Effector CD8-positive, alpha-beta T cell (primary cell): ENCODE measurements at regions not wholly inside any gene's neighbourhood (a gene's known extent, or its start where the extent isn't known, plus 50 kb on each side); places are given as distances from the start of the nearest gene placed in this dataset.

ENCODE experiments used
- DNase-seq: peaks from one replicate; lab custom pipeline; 2025; lab: John Stamatoyannopoulos, UW

DNA sequence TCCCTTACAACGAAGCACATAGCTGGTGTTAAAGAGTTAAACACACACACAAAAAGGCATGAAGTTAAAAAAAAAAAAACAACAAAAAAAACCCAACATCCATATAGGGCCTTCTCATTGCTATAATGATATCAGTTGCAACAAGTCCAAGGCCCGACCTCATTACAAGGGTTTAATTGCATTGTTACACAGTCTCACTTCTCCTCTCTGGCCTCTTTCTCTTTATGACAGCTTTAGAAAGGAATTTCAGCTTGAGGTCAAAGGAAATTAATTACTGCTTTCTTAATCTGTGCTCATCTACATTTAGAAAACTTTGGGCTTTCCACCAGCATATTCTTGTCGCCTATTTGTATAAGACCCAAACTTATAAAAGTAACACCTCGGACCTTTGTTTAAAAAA is 342.1 kb downstream of the NR2F2 start:
- no peak for DNase-seq

DNA sequence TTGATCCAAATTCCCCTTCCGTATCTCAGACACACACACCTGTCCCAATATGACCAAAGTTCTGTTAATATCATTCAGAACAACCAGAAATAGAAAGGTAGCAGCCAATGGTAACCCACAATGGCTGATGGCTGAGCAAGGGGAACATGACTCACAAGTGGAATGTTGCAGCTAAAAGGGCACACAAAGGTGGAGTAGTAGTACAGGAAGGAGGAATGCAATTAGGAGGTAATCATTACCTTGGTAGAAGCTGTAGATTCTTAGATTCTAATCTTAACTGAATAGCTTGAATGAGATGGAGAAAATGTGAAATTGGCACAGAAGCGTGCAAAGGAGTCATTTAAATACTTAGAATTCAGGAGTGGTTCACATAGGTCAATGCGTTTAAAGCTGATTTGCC is 347.9 kb downstream of the NR2F2 start:
- no peak for DNase-seq

DNA sequence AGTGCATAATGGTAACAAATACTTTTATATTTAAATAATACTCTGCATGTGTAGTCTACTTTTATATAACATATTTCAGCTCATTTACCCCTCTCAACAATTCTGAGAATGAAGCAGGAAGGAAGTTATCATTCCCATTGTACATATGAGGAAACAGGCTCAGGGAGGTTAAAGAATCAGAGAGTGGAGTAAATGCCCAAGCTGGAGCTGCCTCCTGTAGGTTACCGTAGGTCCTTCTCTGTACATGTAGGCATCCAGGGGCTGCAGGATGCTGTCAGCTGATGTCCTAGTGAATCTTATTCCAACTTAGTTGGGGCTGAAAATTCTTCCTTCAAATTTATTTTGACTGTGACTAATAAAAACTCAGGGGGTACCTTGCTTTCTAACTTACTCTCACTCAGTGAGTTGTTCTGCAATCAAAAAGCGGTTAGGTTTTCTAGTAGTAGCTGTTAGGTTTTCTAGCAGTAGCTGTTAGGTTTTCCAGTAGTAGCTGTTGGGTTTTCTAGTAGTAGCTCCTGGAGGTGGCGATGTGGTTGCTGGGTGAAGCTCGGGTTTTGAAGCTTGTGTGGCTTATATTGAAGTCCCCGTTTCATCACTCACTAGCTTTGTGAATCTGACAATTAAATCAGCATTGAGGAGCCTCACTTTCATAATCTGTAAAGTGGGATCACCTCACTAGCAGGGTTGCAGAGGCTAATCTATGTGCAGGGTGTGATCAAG is 357.0 kb downstream of the NR2F2 start:
- DNase-seq, result no peak

DNA sequence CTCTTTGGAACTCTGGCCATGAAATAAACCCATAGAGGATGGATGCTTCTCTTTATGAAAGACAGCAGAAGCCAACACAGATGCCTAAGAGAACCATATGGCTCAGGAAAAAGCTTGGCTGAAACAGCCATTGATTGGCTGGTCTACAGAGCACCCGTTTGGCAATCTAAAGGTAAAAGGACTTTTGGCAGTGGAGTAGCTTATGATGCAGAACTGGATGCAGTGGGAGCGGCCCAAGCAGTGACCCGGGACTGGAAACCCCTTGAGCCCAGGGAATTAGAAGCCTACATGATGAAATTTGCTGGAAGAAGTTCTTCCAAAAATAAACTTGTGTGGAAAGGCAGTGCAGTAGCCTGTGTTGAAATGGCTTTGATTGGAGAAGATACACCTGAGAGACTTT is 360.2 kb downstream of the NR2F2 start:
- DNase-seq, result no peak

DNA sequence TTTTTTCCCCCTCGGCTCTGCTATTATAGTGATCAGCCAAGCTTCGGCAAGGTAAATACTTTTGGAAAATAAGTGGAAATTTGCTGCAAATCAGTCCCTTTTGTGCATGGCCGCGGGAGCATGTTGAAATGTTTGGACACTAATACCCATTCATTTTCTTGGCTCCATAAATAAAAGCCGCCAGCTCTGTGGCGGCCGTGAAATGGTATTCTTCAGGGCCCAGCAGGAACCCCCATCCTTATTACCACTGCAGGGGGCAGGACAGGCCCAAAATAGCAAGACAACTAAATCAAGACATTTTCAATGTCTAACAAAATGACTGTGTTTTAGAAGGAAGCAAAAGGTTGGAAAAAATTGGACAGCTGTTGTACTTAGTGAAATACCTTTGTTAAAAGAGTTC is 362.3 kb downstream of the NR2F2 start:
- no peak for DNase-seq

DNA sequence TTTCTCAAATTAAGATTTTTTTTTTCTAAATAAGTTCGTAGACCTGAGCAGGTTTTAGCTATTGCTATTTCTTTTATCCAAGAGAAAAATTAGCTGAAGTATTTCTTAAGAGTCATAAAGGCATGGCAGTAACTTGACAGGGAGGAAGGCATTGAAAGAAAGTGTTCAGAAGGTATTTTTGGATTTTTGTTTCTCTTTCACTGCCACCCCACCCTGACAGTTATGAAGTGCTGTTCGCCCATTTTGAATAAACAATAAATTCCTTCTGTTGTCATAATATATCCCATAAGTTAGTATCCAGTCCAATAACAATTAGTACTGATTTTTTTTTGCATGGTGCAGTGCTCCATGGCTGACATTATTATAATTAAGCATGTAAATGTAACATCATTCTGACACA is 363.0 kb downstream of the NR2F2 start:
- no peak for DNase-seq

DNA sequence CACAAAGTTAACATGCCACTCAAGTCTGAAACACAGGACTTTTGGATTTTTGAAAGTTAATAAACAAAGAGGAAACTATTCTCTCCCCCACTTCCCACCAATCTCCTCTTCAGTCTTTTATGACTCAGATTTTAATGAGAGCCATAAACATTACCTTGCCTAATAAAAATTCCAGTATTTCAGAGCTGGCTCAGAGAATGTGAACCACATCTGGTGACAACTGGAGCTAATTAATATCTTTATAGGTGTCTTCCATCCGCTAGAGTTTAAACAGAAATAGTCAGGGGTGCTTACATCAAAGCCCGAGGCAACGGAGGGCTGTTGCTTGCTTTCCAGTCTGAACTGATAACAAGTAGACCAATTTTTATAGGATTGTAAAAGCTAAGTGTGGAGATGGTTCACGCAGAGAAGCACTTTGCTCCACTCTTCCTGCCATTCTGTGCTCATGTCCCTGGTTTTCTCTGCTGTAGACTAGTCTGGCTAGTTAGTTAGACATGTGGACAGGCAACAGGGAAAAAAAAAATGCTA is 363.6 kb downstream of the NR2F2 start:
- no peak for DNase-seq

DNA sequence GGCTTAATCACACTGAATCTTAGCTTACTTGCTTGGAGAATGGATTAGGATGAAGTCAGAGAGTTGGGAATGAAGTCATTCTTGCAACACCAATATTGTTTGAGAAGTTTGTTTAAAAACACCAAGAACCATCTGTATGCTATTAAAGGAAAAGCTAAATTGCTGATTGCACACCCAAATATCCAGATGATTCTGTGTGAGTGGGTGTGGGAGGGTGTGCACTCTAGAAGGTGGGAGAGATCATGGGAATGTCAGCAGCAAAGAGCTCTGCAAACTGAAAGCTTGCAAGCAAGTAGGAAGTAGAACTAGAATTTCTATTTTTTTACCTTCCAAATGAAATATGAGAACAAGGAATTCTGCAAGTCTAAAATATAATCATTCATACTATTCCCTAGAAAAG is 364.9 kb downstream of the NR2F2 start:
- DNase-seq, result no peak

DNA sequence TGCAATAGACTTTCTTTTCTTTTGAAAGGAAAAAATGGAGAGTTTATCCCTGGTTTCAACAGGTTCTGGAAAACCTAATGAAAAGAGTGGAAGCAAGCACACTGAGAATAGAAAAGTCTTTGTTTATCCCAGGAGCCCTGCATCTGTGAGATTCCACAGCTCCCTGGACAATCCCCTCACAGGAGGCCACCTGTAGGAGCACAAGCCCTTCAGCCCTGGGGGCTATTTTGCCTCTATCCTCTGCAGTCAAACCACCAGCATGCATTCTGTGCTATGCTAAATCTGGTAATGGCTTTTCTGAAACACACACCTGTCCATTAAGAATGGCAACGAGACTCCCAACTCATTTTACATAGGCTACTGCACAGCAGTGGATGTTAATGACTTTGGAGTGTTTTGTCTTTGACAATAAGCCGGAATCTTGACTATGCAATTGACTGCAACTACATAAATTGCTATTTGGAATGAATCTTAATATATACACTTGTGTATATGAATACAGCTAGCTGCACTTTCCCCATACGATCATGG is 369.4 kb downstream of the NR2F2 start:
- no peak for DNase-seq

DNA sequence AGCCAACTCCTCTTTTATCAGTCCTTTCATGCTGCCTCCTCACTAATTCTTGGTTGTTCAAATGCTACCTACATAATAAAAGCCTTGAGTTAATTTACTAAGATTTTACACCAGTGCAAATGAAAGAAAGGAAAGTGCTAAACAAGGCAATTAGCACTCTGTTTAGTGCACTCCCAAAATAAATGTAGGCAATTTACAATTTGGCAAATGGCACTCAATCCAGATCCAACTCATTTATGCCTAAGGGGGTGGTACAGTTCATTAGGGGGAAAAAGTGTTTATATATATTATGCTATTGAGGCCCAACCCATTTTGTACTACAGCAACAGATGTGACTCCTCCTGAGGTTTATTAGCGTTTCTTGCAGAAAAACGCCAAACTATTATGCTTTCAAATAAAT is 370.1 kb downstream of the NR2F2 start:
- DNase-seq, result no peak

DNA sequence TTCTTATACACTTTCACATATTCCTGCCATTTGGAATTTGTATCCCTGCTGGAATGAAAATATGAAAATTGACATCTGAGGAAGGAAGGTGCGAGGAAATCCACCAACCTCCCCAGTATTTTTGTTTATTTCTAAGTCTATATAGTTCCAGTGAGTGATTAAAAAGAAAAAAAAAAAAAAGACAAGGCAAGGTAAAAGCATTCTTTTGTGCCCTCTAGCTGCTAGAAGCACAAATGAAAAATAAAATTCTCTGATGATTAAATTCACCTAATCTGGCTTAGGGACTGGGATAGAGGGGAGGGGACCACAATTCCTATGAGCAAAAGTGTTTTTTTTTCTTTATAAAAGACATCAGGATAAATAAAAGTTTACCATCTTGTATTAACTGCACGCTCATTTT is 370.9 kb downstream of the NR2F2 start:
- DNase-seq, result no peak

DNA sequence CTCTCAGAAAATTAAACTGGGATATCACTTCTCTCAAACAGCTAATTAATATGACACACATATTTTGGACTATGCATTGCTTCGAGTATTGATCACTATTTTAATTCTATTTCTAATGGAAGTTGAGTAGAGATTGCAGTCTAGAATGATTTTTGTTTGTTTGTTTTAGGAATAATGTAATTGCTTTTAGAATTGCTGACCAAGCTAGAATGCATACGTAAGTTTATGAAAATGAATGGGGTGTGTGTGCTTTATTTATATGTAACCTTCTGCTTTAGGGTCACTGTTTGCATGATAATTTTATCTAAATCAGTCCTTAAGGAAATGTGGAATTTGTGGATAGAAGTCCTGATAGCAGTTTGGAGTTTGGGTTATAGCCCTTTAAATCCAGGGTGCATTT is 371.4 kb downstream of the NR2F2 start:
- DNase-seq, result no peak

DNA sequence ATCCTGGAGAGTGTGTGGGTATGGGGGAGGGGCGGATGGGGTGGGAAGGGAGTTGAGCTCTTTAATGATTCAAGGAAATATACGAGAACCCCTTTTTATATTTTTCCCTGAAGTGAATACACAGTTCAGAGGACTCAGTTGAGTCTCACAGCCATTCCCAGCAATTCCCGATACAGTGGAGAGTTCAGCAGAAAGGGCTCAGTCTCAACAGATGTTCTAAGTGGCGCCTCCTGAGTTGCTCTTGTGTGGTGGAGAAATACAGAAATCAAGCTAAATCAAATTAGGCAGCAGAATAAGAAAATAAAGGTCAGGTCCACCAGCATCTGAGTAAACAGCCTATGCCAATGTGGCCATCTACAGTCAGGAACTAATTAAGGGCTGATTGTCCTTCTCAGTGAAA is 372.1 kb downstream of the NR2F2 start:
- no peak for DNase-seq

DNA sequence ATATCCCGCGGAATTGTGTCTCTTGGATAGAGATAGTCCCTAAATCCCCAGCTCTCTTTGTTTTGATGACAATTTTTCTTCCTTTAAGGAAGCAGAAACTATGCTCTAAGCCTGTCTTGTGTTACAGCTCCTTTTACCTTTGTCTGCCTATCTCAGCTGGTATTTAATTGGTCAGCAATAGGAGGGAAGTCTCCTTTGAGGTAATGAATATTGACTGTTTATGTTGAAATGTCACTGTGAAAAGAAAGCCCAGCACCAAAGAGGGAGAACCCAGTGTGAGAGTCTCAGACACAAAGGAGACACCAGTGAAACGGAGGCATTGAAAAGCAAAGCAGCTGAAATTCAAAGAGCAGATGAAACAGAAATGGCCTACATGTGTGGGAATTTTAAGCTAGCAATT is 372.6 kb downstream of the NR2F2 start:
- DNase-seq, result no peak

DNA sequence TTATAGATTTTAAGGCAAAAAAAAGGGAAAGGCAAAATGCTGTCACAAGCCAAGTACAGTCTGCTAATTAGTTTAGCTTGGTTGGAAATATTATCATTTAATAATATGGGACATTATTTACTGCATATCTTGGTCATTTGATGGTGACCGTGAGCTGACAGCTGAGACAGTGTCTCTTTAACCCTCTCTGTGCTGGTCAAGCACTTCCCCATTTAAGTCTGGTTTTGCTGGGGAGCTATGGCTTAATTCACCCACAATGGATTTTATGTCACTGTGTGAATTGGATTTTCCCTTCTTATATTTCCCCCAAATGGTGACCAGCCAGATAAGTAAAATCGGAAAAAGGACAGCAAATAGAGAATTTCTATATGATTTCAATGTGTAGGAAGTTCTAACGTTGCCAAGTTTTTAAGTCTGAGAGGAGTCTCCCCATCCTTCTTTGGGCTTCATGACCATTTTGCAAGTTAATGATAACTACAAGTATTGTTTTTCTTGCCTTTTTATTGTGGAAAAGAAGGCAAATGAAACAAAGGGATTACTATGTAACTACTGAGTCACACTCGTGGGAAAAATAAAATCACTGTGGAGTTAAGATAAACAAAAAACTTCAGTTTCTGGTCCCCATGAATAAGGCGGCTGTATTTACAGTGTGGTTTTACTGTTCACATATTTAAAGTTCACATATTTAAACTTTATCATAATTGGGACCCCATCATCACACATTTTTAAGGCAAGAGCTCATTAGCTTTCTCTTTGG is 373.5 kb downstream of the NR2F2 start:
- DNase-seq, result no peak

DNA sequence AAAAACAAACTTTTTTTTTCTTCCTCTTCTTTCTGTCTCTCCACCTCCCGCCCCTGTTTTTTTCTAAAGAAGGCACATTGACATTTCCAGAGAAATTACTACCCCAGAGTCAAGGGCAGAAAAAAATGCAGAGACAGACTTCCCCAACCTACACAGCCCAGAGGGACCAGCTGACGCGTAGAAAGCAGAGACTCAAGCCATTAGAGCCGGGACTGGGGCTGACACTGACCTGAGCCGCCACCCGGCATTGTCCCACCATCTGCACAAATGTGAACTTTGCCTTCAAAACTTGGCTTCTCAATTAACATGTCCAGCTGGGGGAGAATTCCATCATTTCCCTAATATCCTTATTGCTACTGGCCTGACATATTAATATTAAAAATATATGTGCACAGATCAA is 385.6 kb downstream of the NR2F2 start:
- DNase-seq, result no peak

DNA sequence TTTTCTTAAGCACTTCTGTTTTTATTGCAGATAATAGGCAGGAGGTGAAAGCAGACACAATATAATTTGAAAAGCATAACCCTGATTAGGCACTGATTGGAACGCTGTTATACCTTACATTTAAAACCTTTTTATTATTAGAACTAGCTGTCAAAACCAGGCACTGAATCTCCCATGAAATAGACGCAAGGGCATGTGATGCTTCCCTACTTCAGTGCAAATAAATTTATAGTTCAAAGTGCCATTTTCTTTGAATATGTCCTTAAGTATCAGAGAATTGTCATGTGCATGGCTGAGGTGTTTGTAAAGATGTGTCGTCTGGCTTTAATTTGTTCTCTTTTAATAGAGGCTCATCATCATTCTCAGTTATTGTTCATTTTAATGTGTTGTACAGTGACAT is 386.0 kb downstream of the NR2F2 start:
- no peak for DNase-seq

DNA sequence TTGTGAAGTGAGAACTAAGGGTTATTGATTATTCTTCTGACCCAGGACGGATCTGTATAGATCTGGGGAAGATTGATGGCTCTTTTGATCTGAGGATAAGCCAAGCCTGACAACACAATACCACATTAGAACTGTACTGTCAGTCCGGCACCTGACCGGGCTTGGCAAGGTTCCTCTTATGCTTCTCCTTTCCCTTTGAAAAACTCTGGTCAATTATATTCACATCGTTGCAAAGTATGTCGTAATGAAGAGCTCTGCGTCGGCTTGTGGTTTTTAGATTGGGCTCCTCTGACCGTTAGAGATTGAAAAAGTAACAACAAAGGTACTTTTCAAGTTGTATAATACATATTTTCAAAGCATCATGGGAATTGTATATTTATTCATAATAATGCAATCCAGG is 389.8 kb downstream of the NR2F2 start:
- no peak for DNase-seq

DNA sequence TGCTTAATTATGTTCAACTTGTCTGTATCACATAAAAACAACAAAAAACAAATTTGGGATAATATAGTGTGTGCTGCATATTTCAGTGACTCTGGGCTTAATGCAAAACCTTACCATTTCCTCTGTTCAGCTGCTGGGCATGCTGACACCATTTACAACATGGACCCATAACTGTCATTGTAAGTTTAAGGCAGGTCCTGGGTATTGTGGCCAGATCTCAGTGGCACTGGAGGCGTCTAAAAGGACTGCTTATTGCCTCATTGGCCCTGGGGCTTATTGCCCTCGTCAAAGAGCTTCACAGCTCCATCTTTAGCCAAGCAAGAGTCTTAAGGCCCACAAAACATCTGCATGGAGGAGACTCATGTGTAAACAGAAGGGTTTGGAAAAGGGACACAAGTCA is 390.2 kb downstream of the NR2F2 start:
- DNase-seq, result no peak

DNA sequence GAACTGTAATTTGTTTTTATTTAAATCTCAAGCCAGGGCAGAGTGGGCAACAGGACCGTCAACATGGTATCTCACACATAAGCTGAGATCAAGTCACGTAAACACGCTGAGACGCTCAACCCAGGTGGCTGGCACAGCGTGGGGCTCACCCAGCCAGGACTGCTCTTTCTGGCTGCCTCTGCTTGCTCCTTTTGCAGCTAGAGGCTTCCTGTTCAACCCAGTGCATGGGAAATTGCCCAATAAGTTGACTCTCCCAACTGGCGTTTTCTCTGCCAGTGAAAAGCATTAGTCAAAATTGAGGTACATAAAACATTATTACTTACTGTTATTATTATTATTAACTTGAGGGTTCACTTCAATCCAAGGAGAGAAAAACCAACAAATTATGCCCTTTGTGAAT is 398.1 kb downstream of the NR2F2 start:
- DNase-seq, result no peak

DNA sequence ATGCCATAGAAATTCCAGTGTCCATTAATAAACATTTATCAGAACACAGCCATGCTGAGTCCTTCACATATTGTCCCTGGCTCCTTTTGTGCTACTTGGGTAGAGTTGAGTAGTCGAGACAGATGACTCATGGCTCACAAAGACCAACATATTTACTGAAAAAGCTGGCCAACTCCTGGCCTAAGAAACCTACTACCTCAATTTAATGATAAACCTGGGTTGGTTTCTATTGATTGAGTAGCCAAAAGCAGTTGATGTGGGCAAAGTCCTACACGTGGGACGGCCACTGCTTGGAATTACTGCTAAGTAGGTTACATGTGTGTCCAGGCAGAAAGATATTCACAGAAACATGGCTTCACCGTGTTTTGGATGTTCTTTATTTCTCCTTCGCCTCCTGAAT is 402.2 kb downstream of the NR2F2 start:
- no peak for DNase-seq

DNA sequence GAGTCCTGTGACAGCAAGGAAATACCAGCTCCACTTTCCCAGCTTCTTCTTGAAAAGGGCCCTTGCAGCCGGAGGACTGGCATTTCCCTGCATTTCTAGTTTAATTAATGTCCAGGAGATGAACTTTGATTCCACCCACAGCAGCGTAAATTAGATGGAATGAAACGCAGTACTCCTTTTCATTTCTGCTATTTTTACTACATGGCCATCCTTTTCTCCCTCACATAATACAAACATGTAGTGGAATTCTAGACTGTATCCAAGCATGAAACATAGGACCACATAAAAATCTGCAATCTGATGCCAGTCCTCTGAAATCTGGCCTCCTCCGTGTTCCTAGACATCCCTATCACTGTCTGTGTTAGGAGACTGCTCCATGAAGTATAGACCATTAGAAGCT is 403.2 kb downstream of the NR2F2 start:
- DNase-seq, result no peak

DNA sequence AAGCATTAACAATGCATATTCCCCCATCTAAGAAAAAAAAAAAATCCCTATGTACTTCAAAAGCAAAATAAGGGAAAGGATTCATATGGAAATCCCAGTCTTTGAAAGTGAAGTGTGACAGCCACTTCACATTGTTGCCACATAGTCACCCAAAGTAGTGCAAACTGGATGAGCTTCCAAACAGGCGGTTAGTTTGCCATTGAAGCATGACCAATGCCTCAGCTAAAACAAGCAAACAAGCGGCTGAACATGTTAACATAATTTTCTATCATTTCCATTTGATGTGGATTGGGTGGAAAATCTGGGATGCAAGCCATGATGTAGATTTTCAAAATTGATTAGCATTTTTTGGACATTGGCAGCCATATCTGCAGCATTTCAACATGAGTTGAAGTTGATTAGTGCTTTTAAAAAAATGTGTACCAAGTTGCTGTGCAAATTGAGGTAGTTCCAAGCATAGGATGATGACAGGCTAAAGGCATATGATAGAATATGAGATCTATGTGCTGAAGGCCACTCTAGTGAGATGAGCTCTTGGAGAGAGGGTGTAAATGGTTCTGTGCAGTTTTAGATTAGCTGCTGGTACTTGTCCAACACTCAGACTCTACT is 405.2 kb downstream of the NR2F2 start:
- DNase-seq, result no peak
